ENCODE measurements at regions not wholly inside any gene's neighbourhood (a gene's known extent, or its start where the extent isn't known, plus 50 kb on each side); places are given as distances from the start of the nearest gene placed in this dataset.

DNA sequence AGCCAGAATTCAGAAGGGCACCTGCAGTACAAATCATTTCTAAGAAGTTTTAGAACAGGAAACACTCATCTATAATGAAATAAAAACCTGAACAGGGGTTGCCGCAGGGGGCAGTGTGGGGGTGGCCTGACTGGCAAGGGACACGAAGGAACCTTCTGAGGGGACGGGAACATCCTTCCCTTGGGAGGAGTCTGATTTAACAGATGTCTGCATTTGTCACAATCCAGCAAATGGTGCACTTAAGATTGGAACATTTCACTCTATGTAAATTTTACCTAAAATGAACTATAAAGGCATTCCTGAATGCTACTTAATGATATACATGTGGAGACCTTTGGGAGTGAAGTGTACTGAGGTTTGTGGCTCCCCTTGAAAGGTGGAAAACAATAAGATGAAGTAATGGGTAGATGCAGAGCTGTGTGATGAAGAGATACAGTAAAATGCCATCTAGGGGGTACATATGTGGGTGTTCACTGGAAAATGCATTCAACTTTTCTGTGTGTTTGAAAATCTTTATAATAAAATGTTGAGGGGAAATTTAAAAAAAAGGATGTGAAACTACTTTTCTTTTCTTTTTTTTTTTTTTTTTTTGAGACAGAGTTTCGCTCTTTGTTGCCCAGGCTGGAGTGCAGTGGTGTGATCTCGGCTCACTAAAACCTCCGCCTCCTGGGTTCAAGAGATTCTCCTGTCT is 89.5 kb downstream of the SNX5 start:
- Histone ChIP-seq H4K5ac (ENCODE audit: insufficient read length, low read depth, low read length) (no peak overlapping the region), H2AK5ac (ENCODE audit: insufficient read length, low read length) (no peak overlapping the region), H3K27ac (ENCODE audit: insufficient read length, low read depth, low read length) (no peak overlapping the region), H3K9me3 (ENCODE audit: control insufficient read depth, low read depth, low read length) (no peaks in the 10 kb centered on the region), H2BK5ac (ENCODE audit: insufficient read length, low read length) (no peak overlapping the region), H2BK20ac (ENCODE audit: low read depth, low read length, poor library complexity, severe bottlenecking) (no peak overlapping the region), H2BK12ac (ENCODE audit: insufficient read length, low read depth, low read length) (no peak overlapping the region), H3K4ac (ENCODE audit: low read depth, low read length) (no peak overlapping the region), H2BK120ac (ENCODE audit: low read depth, low read length, poor library complexity, severe bottlenecking) (no peak overlapping the region), H3K79me1 (ENCODE audit: insufficient read depth, low read depth, low read length, poor library complexity, severe bottlenecking) (no peaks in the 10 kb centered on the region), H3K27me3 (ENCODE audit: insufficient read depth, low read length) (no peaks in the 10 kb centered on the region), H2AFZ (ENCODE audit: low read length) (no peak overlapping the region), H3T11ph (ENCODE audit: low read length) (no peak overlapping the region), H3K79me2 (ENCODE audit: insufficient read depth, low read length) (no peaks in the 10 kb centered on the region), H3K23ac (ENCODE audit: insufficient read length, low read depth, low read length) (no peak overlapping the region), H3K18ac (ENCODE audit: insufficient read length, low read depth, low read length) (no peak overlapping the region), H3K56ac (ENCODE audit: insufficient read length, low read depth, low read length) (no peak overlapping the region), H3K4me1 (ENCODE audit: insufficient read depth, low read length) (no peaks in the 10 kb centered on the region; the same call in 1 of the 2 replicates), H4K20me1 (ENCODE audit: control insufficient read depth, insufficient read depth, insufficient read length) (no peaks in the 10 kb centered on the region), H3K23me2 (ENCODE audit: insufficient read length, low read depth, low read length, poor library complexity, severe bottlenecking) (no peaks in the 10 kb centered on the region), H3K9ac (ENCODE audit: extremely low read depth, insufficient read length, low read length) (no peak overlapping the region), H4K91ac (ENCODE audit: insufficient read length, low read depth, low read length) (no peak overlapping the region), H4K8ac (replicated peaks; ENCODE audit: insufficient read length, low read depth, low read length) (no peak overlapping the region), H3K4me2 (ENCODE audit: insufficient read depth, insufficient read length, low read length) (no peak overlapping the region), H2BK15ac (ENCODE audit: low read depth, low read length) (no peak overlapping the region), H3K14ac (ENCODE audit: insufficient read depth, low read length) (no peak overlapping the region)
- Mint-ChIP-seq H3K27me3 (ENCODE audit: low read depth) (peaks cover 6% of the 10 kb centered on the region), H3K36me3 (ENCODE audit: insufficient read depth in 1 of 3, low read depth in 3 of 3) (no peaks in the 10 kb centered on the region), H3K27ac (no peak overlapping the region), H3K9me3 (no peaks in the 10 kb centered on the region), H3K4me1 (peaks cover 47 to 50% of the 10 kb centered on the region in 2 experiments), H3K4me3 (no peak overlapping the region)
- no peak for DNase-seq
- WGBS (ENCODE audit: extremely low coverage, insufficient read length, low lambda C conversion rate): no CpG with 5 or more reads among the region's 6 CpGs
- TF ChIP-seq, protein P1, sequence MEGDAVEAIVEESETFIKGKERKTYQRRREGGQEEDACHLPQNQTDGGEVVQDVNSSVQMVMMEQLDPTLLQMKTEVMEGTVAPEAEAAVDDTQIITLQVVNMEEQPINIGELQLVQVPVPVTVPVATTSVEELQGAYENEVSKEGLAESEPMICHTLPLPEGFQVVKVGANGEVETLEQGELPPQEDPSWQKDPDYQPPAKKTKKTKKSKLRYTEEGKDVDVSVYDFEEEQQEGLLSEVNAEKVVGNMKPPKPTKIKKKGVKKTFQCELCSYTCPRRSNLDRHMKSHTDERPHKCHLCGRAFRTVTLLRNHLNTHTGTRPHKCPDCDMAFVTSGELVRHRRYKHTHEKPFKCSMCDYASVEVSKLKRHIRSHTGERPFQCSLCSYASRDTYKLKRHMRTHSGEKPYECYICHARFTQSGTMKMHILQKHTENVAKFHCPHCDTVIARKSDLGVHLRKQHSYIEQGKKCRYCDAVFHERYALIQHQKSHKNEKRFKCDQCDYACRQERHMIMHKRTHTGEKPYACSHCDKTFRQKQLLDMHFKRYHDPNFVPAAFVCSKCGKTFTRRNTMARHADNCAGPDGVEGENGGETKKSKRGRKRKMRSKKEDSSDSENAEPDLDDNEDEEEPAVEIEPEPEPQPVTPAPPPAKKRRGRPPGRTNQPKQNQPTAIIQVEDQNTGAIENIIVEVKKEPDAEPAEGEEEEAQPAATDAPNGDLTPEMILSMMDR (conservative IDR thresholded peaks at IDR 0.05): no peak

Measured in H9 (cell line).